ENCODE measurements at regions not wholly inside any gene's neighbourhood (a gene's known extent, or its start where the extent isn't known, plus 50 kb on each side); places are given as distances from the start of the nearest gene placed in this dataset.

- Histone ChIP-seq H3K79me1 (ENCODE audit: low read depth, low read length) (no peaks in the 10 kb centered on the region), H3K18ac (ENCODE audit: low read length) (no peak overlapping the region)
- WGBS, 2 donors (ENCODE audit: extremely low coverage in 2 of 2, insufficient read length in 2 of 2, insufficient replicate concordance in 1 of 2): no CpG with 5 or more reads among the region's 6 CpGs
These were observed 292.0 kb upstream of the C2CD4B start for GRCh38 chr15:62457100-62457499.

GRCh38 chr15:62459875-62460274 lies 294.8 kb upstream of the C2CD4B start:
- Histone ChIP-seq H4K91ac (ENCODE audit: low read depth, low read length, poor library complexity) (no peak overlapping the region), H2BK12ac (ENCODE audit: low read length) (no peak overlapping the region), H4K8ac (ENCODE audit: low read depth, low read length) (no peak overlapping the region), H3K18ac (ENCODE audit: low read length) (no peak overlapping the region), H3K36me3 (replicated peaks in 1 of 2; ENCODE audit: control insufficient read depth in 2 of 2, insufficient read depth in 2 of 2, low read length in 2 of 2) (no peaks in the 10 kb centered on the region), H2BK120ac (ENCODE audit: low read depth, low read length) (no peak overlapping the region), H3K4me2 (ENCODE audit: insufficient read depth, low read length, poor library complexity, severe bottlenecking) (no peak overlapping the region), H3K23ac (ENCODE audit: low read depth, low read length, poor library complexity) (no peak overlapping the region), H3K9ac (ENCODE audit: low read depth, low read length, poor library complexity) (no peak overlapping the region), H2BK15ac (ENCODE audit: low read length) (no peak overlapping the region), H3K27ac (replicated peaks; ENCODE audit: low read length) (no peak overlapping the region), H3K79me1 (ENCODE audit: low read depth, low read length) (no peaks in the 10 kb centered on the region), H3K9me3 (replicated peaks in 1 of 2; ENCODE audit: control insufficient read depth in 2 of 2, insufficient read depth in 1 of 2, low read depth in 1 of 2, low read length in 2 of 2) (no peaks in the 10 kb centered on the region), H3K14ac (ENCODE audit: low read length) (no peak overlapping the region), H3K4ac (ENCODE audit: low read length) (no peak overlapping the region), H3K27me3 (ENCODE audit: control insufficient read depth in 3 of 3, insufficient read depth in 3 of 3, low read depth in 1 of 3, low read length in 3 of 3) (no peaks in the 10 kb centered on the region), H2AFZ (ENCODE audit: low read length) (no peak overlapping the region), H3K4me3 (ENCODE audit: low read length in 2 of 2) (no peak overlapping the region), H2AK5ac (ENCODE audit: low read depth, low read length) (no peak overlapping the region), H2BK5ac (ENCODE audit: low read length) (no peak overlapping the region), H3K4me1 (ENCODE audit: control insufficient read depth in 2 of 2, insufficient read depth in 1 of 2, low read depth in 1 of 2, low read length in 2 of 2) (peaks cover 8 to 19% of the 10 kb centered on the region in 2 donors)
- no CpG with 5 or more reads among the region's 6 CpGs for WGBS, 2 donors (ENCODE audit: extremely low coverage in 2 of 2, insufficient read length in 2 of 2, insufficient replicate concordance in 1 of 2)
- no peak for DNase-seq (ENCODE audit: low spot score)

More at GRCh38 chr15:62457100-62457499, 292.0 kb upstream of the C2CD4B start:
- Histone ChIP-seq H3K23ac (ENCODE audit: low read depth, low read length, poor library complexity) (no peak overlapping the region), H3K9me3 (replicated peaks in 1 of 2; ENCODE audit: control insufficient read depth in 2 of 2, insufficient read depth in 1 of 2, low read depth in 1 of 2, low read length in 2 of 2) (no peaks in the 10 kb centered on the region), H3K4me3 (ENCODE audit: low read length in 2 of 2) (no peak overlapping the region), H2AK5ac (ENCODE audit: low read depth, low read length) (peak overlapping the region; percentile 44), H3K36me3 (replicated peaks in 1 of 2; ENCODE audit: control insufficient read depth in 2 of 2, insufficient read depth in 2 of 2, low read length in 2 of 2) (no peaks in the 10 kb centered on the region), H3K27ac (replicated peaks; ENCODE audit: low read length) (no peak overlapping the region), H2BK120ac (ENCODE audit: low read depth, low read length) (no peak overlapping the region), H4K8ac (ENCODE audit: low read depth, low read length) (no peak overlapping the region), H4K91ac (ENCODE audit: low read depth, low read length, poor library complexity) (no peak overlapping the region), H2BK15ac (ENCODE audit: low read length) (no peak overlapping the region), H2BK12ac (ENCODE audit: low read length) (no peak overlapping the region), H2AFZ (ENCODE audit: low read length) (no peak overlapping the region), H3K27me3 (ENCODE audit: control insufficient read depth in 3 of 3, insufficient read depth in 3 of 3, low read depth in 1 of 3, low read length in 3 of 3) (no peaks in the 10 kb centered on the region), H3K14ac (ENCODE audit: low read length) (no peak overlapping the region), H3K9ac (ENCODE audit: low read depth, low read length, poor library complexity) (no peak overlapping the region), H2BK5ac (ENCODE audit: low read length) (no peak overlapping the region), H3K4me2 (ENCODE audit: insufficient read depth, low read length, poor library complexity, severe bottlenecking) (no peak overlapping the region), H3K4me1 (ENCODE audit: control insufficient read depth in 2 of 2, insufficient read depth in 1 of 2, low read depth in 1 of 2, low read length in 2 of 2) (peaks cover 10 to 27% of the 10 kb centered on the region in 2 donors), H3K4ac (ENCODE audit: low read length) (no peak overlapping the region)
- DNase-seq (ENCODE audit: low spot score): no peak

GRCh38 chr15:62462268-62462667 lies 297.2 kb upstream of the C2CD4B start:
- Histone ChIP-seq H3K4me1 (ENCODE audit: control insufficient read depth in 2 of 2, insufficient read depth in 1 of 2, low read depth in 1 of 2, low read length in 2 of 2) (peaks cover 7 to 13% of the 10 kb centered on the region in 2 donors), H3K4ac (ENCODE audit: low read length) (no peak overlapping the region), H2AFZ (ENCODE audit: low read length) (no peak overlapping the region), H3K18ac (ENCODE audit: low read length) (no peak overlapping the region), H3K4me3 (ENCODE audit: low read length in 2 of 2) (no peak overlapping the region), H3K79me1 (ENCODE audit: low read depth, low read length) (no peaks in the 10 kb centered on the region), H4K8ac (ENCODE audit: low read depth, low read length) (no peak overlapping the region), H3K4me2 (ENCODE audit: insufficient read depth, low read length, poor library complexity, severe bottlenecking) (no peak overlapping the region), H3K14ac (ENCODE audit: low read length) (no peak overlapping the region), H2BK15ac (ENCODE audit: low read length) (no peak overlapping the region), H3K27ac (replicated peaks; ENCODE audit: low read length) (no peak overlapping the region), H2AK5ac (ENCODE audit: low read depth, low read length) (no peak overlapping the region), H3K27me3 (ENCODE audit: control insufficient read depth in 3 of 3, insufficient read depth in 3 of 3, low read depth in 1 of 3, low read length in 3 of 3) (no peaks in the 10 kb centered on the region), H2BK120ac (ENCODE audit: low read depth, low read length) (no peak overlapping the region), H4K91ac (ENCODE audit: low read depth, low read length, poor library complexity) (no peak overlapping the region), H3K9ac (ENCODE audit: low read depth, low read length, poor library complexity) (no peak overlapping the region), H3K36me3 (replicated peaks in 1 of 2; ENCODE audit: control insufficient read depth in 2 of 2, insufficient read depth in 2 of 2, low read length in 2 of 2) (no peaks in the 10 kb centered on the region), H3K9me3 (replicated peaks in 1 of 2; ENCODE audit: control insufficient read depth in 2 of 2, insufficient read depth in 1 of 2, low read depth in 1 of 2, low read length in 2 of 2) (no peaks in the 10 kb centered on the region), H2BK12ac (ENCODE audit: low read length) (no peak overlapping the region), H3K23ac (ENCODE audit: low read depth, low read length, poor library complexity) (no peak overlapping the region), H2BK5ac (ENCODE audit: low read length) (no peak overlapping the region)
- no CpG with 5 or more reads among the region's 1 CpG for WGBS, 2 donors (ENCODE audit: extremely low coverage in 2 of 2, insufficient read length in 2 of 2, insufficient replicate concordance in 1 of 2)
- DNase-seq (ENCODE audit: low spot score): no peak

- H3K9ac ChIP-seq (ENCODE audit: low read depth, low read length, poor library complexity): no peak overlapping the region
- no peak overlapping the region for H3K14ac ChIP-seq (ENCODE audit: low read length)
- H3K36me3 ChIP-seq (replicated peaks in 1 of 2; ENCODE audit: control insufficient read depth in 2 of 2, insufficient read depth in 2 of 2, low read length in 2 of 2): no peaks in the 10 kb centered on the region
- no peak for DNase-seq (ENCODE audit: low spot score)
- no peak overlapping the region for H3K23ac ChIP-seq (ENCODE audit: low read depth, low read length, poor library complexity)
- no peak overlapping the region for H2BK12ac ChIP-seq (ENCODE audit: low read length)
- H4K91ac ChIP-seq (ENCODE audit: low read depth, low read length, poor library complexity): no peak overlapping the region
- WGBS, 2 donors (ENCODE audit: extremely low coverage in 2 of 2, insufficient read length in 2 of 2, insufficient replicate concordance in 1 of 2): no CpG with 5 or more reads among the region's 7 CpGs
- no peaks in the 10 kb centered on the region for H3K79me1 ChIP-seq (ENCODE audit: low read depth, low read length)
- no peak overlapping the region for H3K4ac ChIP-seq (ENCODE audit: low read length)
- H3K4me3 ChIP-seq (ENCODE audit: low read length in 2 of 2): no peak overlapping the region
- no peaks in the 10 kb centered on the region for H3K27me3 ChIP-seq (ENCODE audit: control insufficient read depth in 3 of 3, insufficient read depth in 3 of 3, low read depth in 1 of 3, low read length in 3 of 3)
- H3K9me3 ChIP-seq (replicated peaks in 1 of 2; ENCODE audit: control insufficient read depth in 2 of 2, insufficient read depth in 1 of 2, low read depth in 1 of 2, low read length in 2 of 2): no peaks in the 10 kb centered on the region
- no peak overlapping the region for H2AFZ ChIP-seq (ENCODE audit: low read length)
- H3K4me2 ChIP-seq (ENCODE audit: insufficient read depth, low read length, poor library complexity, severe bottlenecking): no peak overlapping the region
- no peak overlapping the region for H2BK5ac ChIP-seq (ENCODE audit: low read length)
- no peak overlapping the region for H2BK120ac ChIP-seq (ENCODE audit: low read depth, low read length)
- no peak overlapping the region for H3K27ac ChIP-seq (replicated peaks; ENCODE audit: low read length)
- H3K4me1 ChIP-seq (ENCODE audit: control insufficient read depth in 2 of 2, insufficient read depth in 1 of 2, low read depth in 1 of 2, low read length in 2 of 2): peaks cover 7 to 11% of the 10 kb centered on the region in 2 donors
- no peak overlapping the region for H2AK5ac ChIP-seq (ENCODE audit: low read depth, low read length)
- H4K8ac ChIP-seq (ENCODE audit: low read depth, low read length): no peak overlapping the region
- no peak overlapping the region for H2BK15ac ChIP-seq (ENCODE audit: low read length)
- H3K18ac ChIP-seq (ENCODE audit: low read length): no peak overlapping the region
These were observed 297.6 kb upstream of the C2CD4B start for GRCh38 chr15:62462721-62463120.
